Kidney (tissue), 13 donors: ENCODE measurements at regions not wholly inside any gene's neighbourhood (a gene's known extent, or its start where the extent isn't known, plus 50 kb on each side); places are given as distances from the start of the nearest gene placed in this dataset.

Source experiments
- DNase-seq, 5 donors: peaks; one replicate each; pipeline ENCODE4 v3.0.0-alpha.2; 2013 to 2020
- FAIRE-seq: peaks from 2 replicates; lab custom pipeline; 2012; peaks lifted over from hg19 to GRCh38; lab: Jason Lieb, UNC
- H3K27ac ChIP-seq, 2 donors: one replicate each; pipeline ENCODE4 v1.7.0; 2013; ENCODE audit warnings: low read depth in 2 of 2, low read length in 2 of 2, inconsistent platforms in 1 of 2
- H3K27me3 ChIP-seq: one replicate; pipeline ENCODE4 v1.7.1; 2013; ENCODE audit warnings: low read length, inconsistent platforms; ENCODE audit not compliant: control insufficient read depth, insufficient read depth
- H3K36me3 ChIP-seq, 3 donors: one replicate each; pipeline versions ENCODE4 v1.7.0 to v1.7.1; 2013; ENCODE audit warnings: low read length in 3 of 3, control low read depth in 1 of 3, inconsistent platforms in 1 of 3; ENCODE audit not compliant: insufficient read depth in 3 of 3, control insufficient read depth in 2 of 3
- H3K4me1 ChIP-seq, 3 donors: one replicate each; pipeline versions ENCODE4 v1.7.0 to v1.7.1; 2013; ENCODE audit warnings: low read length in 3 of 3, inconsistent platforms in 1 of 3, low read depth in 1 of 3; ENCODE audit not compliant: control insufficient read depth in 2 of 3, insufficient read depth in 2 of 3
- H3K4me3 ChIP-seq, 3 donors: one replicate each; pipeline versions ENCODE4 v1.7.0 to v1.8.1; 2013; ENCODE audit warnings: low read length in 3 of 3, control low read depth in 1 of 3, inconsistent platforms in 1 of 3
- H3K9ac ChIP-seq, 3 donors: one replicate each; pipeline versions ENCODE4 v1.7.0 to v1.7.1; 2013; ENCODE audit warnings: low read length in 3 of 3, control low read depth in 1 of 3, inconsistent platforms in 1 of 3
- H3K9me3 ChIP-seq, 3 donors: one replicate each; pipeline versions ENCODE4 v1.7.0 to v1.7.1; 2013; ENCODE audit warnings: low read length in 3 of 3, control low read depth in 1 of 3, inconsistent platforms in 1 of 3; ENCODE audit not compliant: control insufficient read depth in 2 of 3, insufficient read depth in 1 of 3
- intact Hi-C: fragments of 100-400 bp; cut with DNase I; formaldehyde crosslinking; loops from one replicate; pipeline ENCODE4 v1.11.1; 2022
- TF ChIP-seq, protein P1 (sequence below): IDR thresholded peaks from 3 replicates; pipeline ENCODE4 v1.5.1; 2012; ENCODE audit warnings: mild to moderate bottlenecking, moderate library complexity, borderline replicate concordance; ENCODE audit not compliant: insufficient read depth; ENCODE audit errors: extremely low read depth
- donor health status: control.
- donor health status: control.
- donor health status: control.
- donor health status: control.
- donor health status: control.
- donor health status: DM: yes; HTN: yes; CAD: no.
- donor health status: Normal renal cell carcinoma (clear cell type).

DNA sequence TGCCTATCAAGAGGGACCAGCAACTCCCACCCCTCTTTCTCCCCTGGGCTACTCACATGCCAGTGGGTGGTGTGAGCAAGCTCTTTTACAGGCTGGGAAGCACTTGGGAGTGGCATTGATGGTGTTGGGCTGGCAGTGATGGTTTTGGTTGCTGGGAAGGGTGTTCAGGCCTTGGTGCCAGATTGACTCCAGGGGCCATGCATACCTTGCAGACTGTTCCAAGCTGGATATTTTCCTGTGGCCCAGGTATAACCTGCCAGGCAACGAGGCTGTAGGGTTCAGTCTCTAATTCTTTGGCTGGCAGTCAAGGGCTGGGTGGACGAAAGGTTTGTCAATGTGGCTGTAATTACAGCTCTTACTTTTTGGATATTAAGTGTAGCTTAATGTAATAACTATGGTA, 177.3 kb downstream of the MACROH2A1 start:
- no peaks in the 10 kb centered on the region for H3K9me3 ChIP-seq
- no peaks in the 10 kb centered on the region for H3K36me3 ChIP-seq
- no peaks in the 10 kb centered on the region for H3K4me1 ChIP-seq
- FAIRE-seq (no peak), DNase-seq (no peak)
- H3K27me3 ChIP-seq = no peaks in the 10 kb centered on the region
- no peak overlapping the region for H3K27ac ChIP-seq
- intact Hi-C loops = no loop called here
- TF ChIP-seq, protein P1, sequence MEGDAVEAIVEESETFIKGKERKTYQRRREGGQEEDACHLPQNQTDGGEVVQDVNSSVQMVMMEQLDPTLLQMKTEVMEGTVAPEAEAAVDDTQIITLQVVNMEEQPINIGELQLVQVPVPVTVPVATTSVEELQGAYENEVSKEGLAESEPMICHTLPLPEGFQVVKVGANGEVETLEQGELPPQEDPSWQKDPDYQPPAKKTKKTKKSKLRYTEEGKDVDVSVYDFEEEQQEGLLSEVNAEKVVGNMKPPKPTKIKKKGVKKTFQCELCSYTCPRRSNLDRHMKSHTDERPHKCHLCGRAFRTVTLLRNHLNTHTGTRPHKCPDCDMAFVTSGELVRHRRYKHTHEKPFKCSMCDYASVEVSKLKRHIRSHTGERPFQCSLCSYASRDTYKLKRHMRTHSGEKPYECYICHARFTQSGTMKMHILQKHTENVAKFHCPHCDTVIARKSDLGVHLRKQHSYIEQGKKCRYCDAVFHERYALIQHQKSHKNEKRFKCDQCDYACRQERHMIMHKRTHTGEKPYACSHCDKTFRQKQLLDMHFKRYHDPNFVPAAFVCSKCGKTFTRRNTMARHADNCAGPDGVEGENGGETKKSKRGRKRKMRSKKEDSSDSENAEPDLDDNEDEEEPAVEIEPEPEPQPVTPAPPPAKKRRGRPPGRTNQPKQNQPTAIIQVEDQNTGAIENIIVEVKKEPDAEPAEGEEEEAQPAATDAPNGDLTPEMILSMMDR = no peak
- H3K9ac ChIP-seq = no peak overlapping the region
- H3K4me3 ChIP-seq = no peak overlapping the region

DNA sequence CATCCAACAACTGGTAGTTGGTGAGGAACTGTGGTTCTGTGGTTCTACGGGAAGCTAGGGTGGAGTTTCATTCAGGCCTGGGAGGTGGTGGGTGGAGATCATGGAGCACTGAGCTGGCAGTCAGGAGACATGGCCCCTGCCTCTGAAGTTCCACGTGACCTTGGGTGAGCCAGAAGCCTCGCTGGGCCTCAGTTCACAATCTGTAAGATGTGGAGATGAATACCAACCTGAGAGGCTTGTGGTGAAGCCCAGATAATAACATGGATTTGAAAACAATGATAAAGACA, 177.9 kb downstream of the MACROH2A1 start:
- TF ChIP-seq, protein P1 = no peak
- intact Hi-C loops = no loop called here
- no peak for FAIRE-seq
- no peak overlapping the region for H3K27ac ChIP-seq
- H3K9me3 ChIP-seq = no peaks in the 10 kb centered on the region
- no peak overlapping the region for H3K9ac ChIP-seq
- H3K4me3 ChIP-seq = no peak overlapping the region
- peak in 1 of 5 donors; percentile 4 for DNase-seq
- H3K4me1 ChIP-seq = no peaks in the 10 kb centered on the region
- H3K27me3 ChIP-seq = no peaks in the 10 kb centered on the region
- no peaks in the 10 kb centered on the region for H3K36me3 ChIP-seq

DNA sequence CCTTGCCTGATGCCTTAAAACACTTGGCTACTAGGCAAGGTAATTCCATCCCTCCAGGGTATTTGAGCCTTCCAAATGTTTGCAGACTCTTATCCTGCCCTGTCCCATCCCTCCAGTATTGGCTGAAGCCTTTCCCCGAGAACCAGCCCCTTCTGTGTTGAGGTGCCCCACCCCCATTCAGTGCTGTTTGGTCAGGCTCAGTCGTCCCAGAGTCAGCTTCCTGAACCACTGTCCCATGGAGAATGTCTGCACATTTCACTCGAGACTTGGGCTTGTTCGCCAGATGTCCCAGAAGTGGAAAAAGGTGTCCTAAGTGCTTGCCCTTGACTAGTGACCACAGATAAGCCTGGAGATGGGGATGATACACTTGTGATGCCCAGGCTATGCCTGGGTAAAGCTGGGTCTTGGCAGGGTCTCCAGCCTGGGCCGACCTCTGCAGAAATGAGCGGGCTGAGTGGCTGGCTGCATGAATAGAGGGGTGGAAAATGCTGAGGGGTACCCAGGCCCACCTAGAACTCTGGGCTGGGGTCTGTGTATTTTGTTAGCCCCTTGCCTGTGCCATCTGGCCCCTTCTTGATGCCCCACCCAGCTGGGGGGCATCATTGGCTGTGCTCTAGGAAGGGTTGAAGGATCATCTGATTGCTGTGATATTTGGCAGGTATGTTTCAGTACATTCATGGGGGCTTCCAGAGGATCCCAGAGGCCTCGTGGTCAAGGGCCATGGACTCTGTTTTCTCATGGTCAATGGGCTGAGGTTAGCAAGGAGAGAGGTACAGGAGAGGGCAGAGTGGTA, 178.4 kb downstream of the MACROH2A1 start:
- intact Hi-C loops = no loop called here
- peak in 2 of 5 donors; percentile 11 to 32 for DNase-seq
- no peaks in the 10 kb centered on the region for H3K36me3 ChIP-seq
- H3K9ac ChIP-seq = no peak overlapping the region
- no peak overlapping the region for H3K4me3 ChIP-seq
- no peaks in the 10 kb centered on the region for H3K9me3 ChIP-seq
- TF ChIP-seq, protein P1 = no peak
- no peaks in the 10 kb centered on the region for H3K27me3 ChIP-seq
- H3K4me1 ChIP-seq = no peaks in the 10 kb centered on the region
- FAIRE-seq = no peak
- H3K27ac ChIP-seq = no peak overlapping the region

DNA sequence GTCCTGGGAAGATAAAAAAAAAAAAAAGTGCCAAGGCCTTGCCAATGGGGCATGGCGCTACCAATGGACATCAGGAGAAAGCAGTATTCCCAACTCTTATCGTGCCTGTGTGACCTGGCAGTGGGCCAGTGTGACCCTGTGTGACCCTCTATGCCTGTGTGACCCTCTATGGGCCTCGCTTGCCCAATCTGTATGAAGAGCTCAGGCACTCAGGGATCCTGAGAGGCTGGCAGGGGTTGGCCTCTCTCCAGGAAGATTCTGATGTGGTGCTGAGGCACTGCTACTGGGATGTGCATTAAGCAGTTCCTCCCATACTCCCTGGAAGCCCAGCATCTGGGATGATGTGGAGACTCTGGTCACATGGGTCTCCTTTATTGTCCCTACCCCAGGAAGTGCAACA, 179.2 kb downstream of the MACROH2A1 start:
- peak in 2 of 5 donors; percentile 23 to 28 for DNase-seq

More for the DNA sequence above, 179.2 kb downstream of the MACROH2A1 start:
- Histone ChIP-seq H3K27me3 (no peaks in the 10 kb centered on the region), H3K9me3 (no peaks in the 10 kb centered on the region), H3K27ac (no peak overlapping the region), H3K9ac (no peak overlapping the region), H3K4me1 (no peaks in the 10 kb centered on the region), H3K36me3 (no peaks in the 10 kb centered on the region), H3K4me3 (no peak overlapping the region)
- FAIRE-seq = no peak
- intact Hi-C loops = no loop called here
- TF ChIP-seq, protein P1 = no peak
